WTC11 (cell line): ENCODE measurements at regions not wholly inside any gene's neighbourhood (a gene's known extent, or its start where the extent isn't known, plus 50 kb on each side); places are given as distances from the start of the nearest gene placed in this dataset.

ENCODE experiments used
- ATAC-seq: fragments of 200-7000 bp; cut with Tn5 transposase; 2 replicates; pipeline ENCODE4 v1.10.0; 2021; ENCODE audit warnings: mild to moderate bottlenecking, moderate library complexity
- CTCF ChIA-PET: fragments of 300-600 bp; sonication (Branson Sonifier 250); formaldehyde crosslinking; loops from one replicate; lab custom pipeline; 2021; ENCODE audit warnings: antibody characterized with exemption; lab: Charles Lee
- POLR2A ChIA-PET: fragments of 350-600 bp; sonication (Branson Sonifier 250); formaldehyde crosslinking; loops from one replicate; lab custom pipeline; 2021; ENCODE audit warnings: antibody characterized with exemption; lab: Charles Lee
- DNase-seq: peaks from one replicate; pipeline ENCODE4 v3.0.0; 2021; ENCODE audit warnings: low spot score
- H3K27ac Mint-ChIP-seq: 2 replicates; pipeline ENCODE4 v1.8.0; 2021; ENCODE audit warnings: mixed read lengths
- H3K27me3 Mint-ChIP-seq: 2 replicates; pipeline ENCODE4 v1.8.0; 2021; ENCODE audit warnings: low read depth, mild to moderate bottlenecking, moderate library complexity, mixed read lengths
- H3K36me3 Mint-ChIP-seq: 2 replicates; pipeline ENCODE4 v1.8.0; 2021; ENCODE audit warnings: mixed read lengths
- H3K4me1 Mint-ChIP-seq: 2 replicates; pipeline ENCODE4 v1.8.0; 2022; ENCODE audit warnings: mixed read lengths
- H3K4me3 Mint-ChIP-seq: 2 replicates; pipeline ENCODE4 v1.8.0; 2021; ENCODE audit warnings: mild to moderate bottlenecking, moderate library complexity, mixed read lengths
- H3K9me3 Mint-ChIP-seq: 2 replicates; pipeline ENCODE4 v1.8.0; 2021; ENCODE audit warnings: mixed read lengths
- AFF4 ChIP-seq: sonication (generic); formaldehyde crosslinking; IDR thresholded peaks from 2 replicates; pipeline ENCODE4 v1.8.1; 2023; ENCODE audit warnings: mild to moderate bottlenecking, missing genetic modification reagents, borderline replicate concordance
- AR ChIP-seq: fragments of 250-450 bp; sonication (Bioruptor Pico); IDR thresholded peaks from 2 replicates; pipeline ENCODE4 v1.9.0; 2021; ENCODE audit warnings: mild to moderate bottlenecking
- CDX4 ChIP-seq: fragments of 250-450 bp; sonication (Bioruptor Pico); IDR thresholded peaks from 2 replicates; pipeline ENCODE4 v1.9.0; 2021; ENCODE audit warnings: moderate library complexity, mild to moderate bottlenecking, inconsistent platforms, borderline replicate concordance
- E2F1 ChIP-seq: sonication (generic); formaldehyde crosslinking; IDR thresholded peaks from 2 replicates; pipeline ENCODE4 v1.8.0; 2022; ENCODE audit warnings: mild to moderate bottlenecking, missing genetic modification reagents
- E2F4 ChIP-seq: sonication (generic); formaldehyde crosslinking; IDR thresholded peaks from 2 replicates; pipeline ENCODE4 v1.8.1; 2022; ENCODE audit warnings: low read depth, mild to moderate bottlenecking, moderate library complexity, missing genetic modification reagents, borderline replicate concordance
- HMGXB4 ChIP-seq: sonication (generic); formaldehyde crosslinking; IDR thresholded peaks from 2 replicates; pipeline ENCODE4 v1.8.1; 2023; ENCODE audit warnings: mild to moderate bottlenecking, moderate library complexity, missing genetic modification reagents
- IRF2 ChIP-seq: sonication (generic); formaldehyde crosslinking; IDR thresholded peaks from 2 replicates; pipeline ENCODE4 v1.8.0; 2022; ENCODE audit warnings: low read depth, missing genetic modification reagents, borderline replicate concordance
- NFYB ChIP-seq: sonication (generic); formaldehyde crosslinking; conservative IDR thresholded peaks from 2 replicates; pipeline ENCODE4 v1.8.0; 2022; ENCODE audit warnings: low read depth, missing genetic modification reagents
- SOX15 ChIP-seq: fragments of 250-450 bp; sonication (Bioruptor Pico); IDR thresholded peaks from 2 replicates; pipeline ENCODE4 v1.9.0; 2021; ENCODE audit warnings: mild to moderate bottlenecking
- SP1 ChIP-seq: sonication (generic); formaldehyde crosslinking; conservative IDR thresholded peaks from 2 replicates; pipeline ENCODE4 v1.8.1; 2022; ENCODE audit warnings: missing genetic modification reagents
- STAT6 ChIP-seq: sonication (generic); formaldehyde crosslinking; conservative IDR thresholded peaks from 2 replicates; pipeline ENCODE4 v1.8.1; 2023; ENCODE audit warnings: mild to moderate bottlenecking, low read depth, missing genetic modification reagents, moderate library complexity
- ZNF138 ChIP-seq: sonication (generic); formaldehyde crosslinking; conservative IDR thresholded peaks from 2 replicates; pipeline ENCODE4 v1.8.1; 2022; ENCODE audit warnings: mild to moderate bottlenecking, moderate library complexity, missing genetic modification reagents
- ZNF425 ChIP-seq: fragments of 250-450 bp; sonication (Bioruptor Pico); conservative IDR thresholded peaks from 2 replicates; pipeline ENCODE4 v1.9.0; 2021; ENCODE audit warnings: mild to moderate bottlenecking

GRCh38 chr5:145551714-145552113 is 283.4 kb downstream of the PRELID2 start (continued):
- TF ChIP-seq AFF4 (CRISPR knock-in tag) = no peak
- no peak for TF ChIP-seq AR (CRISPR knock-in tag)
- TF ChIP-seq ZNF425 (CRISPR knock-in tag) = no peak
- TF ChIP-seq NFYB = no peak
- no peak for TF ChIP-seq STAT6 (CRISPR knock-in tag)
- no peak for TF ChIP-seq CDX4 (CRISPR knock-in tag)

GRCh38 chr5:145548097-145548496 is 287.0 kb downstream of the PRELID2 start:
- H3K4me3 Mint-ChIP-seq = no peak overlapping the region
- no peak for ATAC-seq
- TF ChIP-seq HMGXB4 (CRISPR knock-in tag) (no peak), IRF2 (no peak), SP1 (no peak), SOX15 (CRISPR knock-in tag) (no peak), ZNF138 (CRISPR knock-in tag) (no peak), E2F4 (CRISPR knock-in tag) (no peak), E2F1 (CRISPR knock-in tag) (no peak), AFF4 (CRISPR knock-in tag) (no peak)
- ChIA-PET POLR2A (no interaction called here), CTCF (no interaction called here)
- no peaks in the 10 kb centered on the region for H3K9me3 Mint-ChIP-seq
- H3K4me1 Mint-ChIP-seq = peaks cover 8% of the 10 kb centered on the region
- H3K27me3 Mint-ChIP-seq = no peaks in the 10 kb centered on the region
- H3K36me3 Mint-ChIP-seq = no peaks in the 10 kb centered on the region
- no peak for DNase-seq
- no peak overlapping the region for H3K27ac Mint-ChIP-seq
